ENCODE measurements at regions not wholly inside any gene's neighbourhood (a gene's known extent, or its start where the extent isn't known, plus 50 kb on each side); places are given as distances from the start of the nearest gene placed in this dataset.

DNA sequence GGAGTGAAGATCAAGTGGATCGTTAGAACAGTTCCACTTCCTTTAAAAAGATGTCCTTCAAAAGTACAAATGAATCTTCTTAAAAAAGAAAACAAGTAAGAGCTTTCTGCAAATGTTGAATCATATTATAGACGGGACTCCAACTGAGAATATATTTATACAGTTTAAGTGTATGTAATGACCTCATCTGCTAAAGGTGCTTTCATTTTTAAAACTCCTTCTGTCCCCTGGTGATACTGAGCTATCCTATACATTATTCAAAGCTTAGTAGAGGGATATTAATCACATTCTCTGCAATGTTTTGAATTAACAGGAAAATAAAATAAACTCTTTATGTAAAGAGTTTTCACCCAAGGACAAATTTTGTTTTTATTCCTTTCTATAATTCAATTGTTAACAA, 420.7 kb upstream of the SLC8A1 start:
- DNase-seq (ENCODE audit: extremely low read depth, low read depth), result no peak
- TF ChIP-seq, protein P1, sequence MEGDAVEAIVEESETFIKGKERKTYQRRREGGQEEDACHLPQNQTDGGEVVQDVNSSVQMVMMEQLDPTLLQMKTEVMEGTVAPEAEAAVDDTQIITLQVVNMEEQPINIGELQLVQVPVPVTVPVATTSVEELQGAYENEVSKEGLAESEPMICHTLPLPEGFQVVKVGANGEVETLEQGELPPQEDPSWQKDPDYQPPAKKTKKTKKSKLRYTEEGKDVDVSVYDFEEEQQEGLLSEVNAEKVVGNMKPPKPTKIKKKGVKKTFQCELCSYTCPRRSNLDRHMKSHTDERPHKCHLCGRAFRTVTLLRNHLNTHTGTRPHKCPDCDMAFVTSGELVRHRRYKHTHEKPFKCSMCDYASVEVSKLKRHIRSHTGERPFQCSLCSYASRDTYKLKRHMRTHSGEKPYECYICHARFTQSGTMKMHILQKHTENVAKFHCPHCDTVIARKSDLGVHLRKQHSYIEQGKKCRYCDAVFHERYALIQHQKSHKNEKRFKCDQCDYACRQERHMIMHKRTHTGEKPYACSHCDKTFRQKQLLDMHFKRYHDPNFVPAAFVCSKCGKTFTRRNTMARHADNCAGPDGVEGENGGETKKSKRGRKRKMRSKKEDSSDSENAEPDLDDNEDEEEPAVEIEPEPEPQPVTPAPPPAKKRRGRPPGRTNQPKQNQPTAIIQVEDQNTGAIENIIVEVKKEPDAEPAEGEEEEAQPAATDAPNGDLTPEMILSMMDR (IDR thresholded peaks at IDR 0.05; ENCODE audit: low read depth, low read length), result no peak

DNA sequence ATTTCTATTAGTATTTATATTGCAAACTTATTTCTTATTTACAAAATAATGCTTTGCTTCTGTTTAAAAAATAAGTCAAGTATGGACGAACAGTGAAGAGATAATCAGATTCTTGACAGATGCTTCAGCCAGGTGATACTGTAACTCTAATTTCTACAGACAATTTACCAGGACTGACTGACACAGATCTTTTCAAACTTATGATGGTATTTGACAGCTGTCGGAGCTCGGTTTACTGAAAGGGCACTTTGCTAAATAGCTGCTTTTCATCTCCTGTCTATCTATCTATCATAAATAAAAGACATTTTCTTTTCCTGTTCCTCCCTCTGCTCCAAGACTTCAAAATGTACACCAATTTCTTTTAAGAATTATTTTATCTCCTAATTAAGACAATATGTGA, 422.5 kb upstream of the SLC8A1 start:
- TF ChIP-seq, protein P1 (IDR thresholded peaks at IDR 0.05; ENCODE audit: low read depth, low read length), result no peak
- DNase-seq (ENCODE audit: extremely low read depth, low read depth), result no peak

DNA sequence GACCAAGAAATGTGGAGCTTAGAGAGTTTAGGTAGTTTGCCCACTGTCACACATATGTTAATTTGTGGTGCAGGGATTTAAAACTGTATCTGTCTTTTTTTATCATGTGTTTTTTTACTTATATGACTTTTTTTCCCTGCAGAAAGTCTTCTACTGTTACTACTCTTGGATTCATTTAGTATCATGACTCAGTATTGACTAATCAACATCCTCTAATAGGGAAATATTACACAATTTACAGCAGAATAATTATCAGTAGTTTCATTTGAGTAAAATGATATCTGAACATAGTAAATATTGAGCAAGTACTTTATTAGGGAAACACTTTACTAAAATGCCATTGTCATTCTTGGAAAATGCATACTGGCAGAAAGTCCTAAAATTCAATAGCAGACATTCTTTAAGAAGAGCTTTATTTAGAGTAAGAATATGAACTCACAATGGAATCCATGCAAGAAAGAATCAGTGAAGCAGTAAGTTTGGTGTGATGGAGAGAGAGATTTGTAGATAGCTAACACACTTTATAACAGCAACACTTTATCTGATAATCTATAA, 425.9 kb upstream of the SLC8A1 start:
- TF ChIP-seq, protein P1 (IDR thresholded peaks at IDR 0.05; ENCODE audit: low read depth, low read length), result no peak
- DNase-seq (ENCODE audit: extremely low read depth, low read depth), result no peak

DNA sequence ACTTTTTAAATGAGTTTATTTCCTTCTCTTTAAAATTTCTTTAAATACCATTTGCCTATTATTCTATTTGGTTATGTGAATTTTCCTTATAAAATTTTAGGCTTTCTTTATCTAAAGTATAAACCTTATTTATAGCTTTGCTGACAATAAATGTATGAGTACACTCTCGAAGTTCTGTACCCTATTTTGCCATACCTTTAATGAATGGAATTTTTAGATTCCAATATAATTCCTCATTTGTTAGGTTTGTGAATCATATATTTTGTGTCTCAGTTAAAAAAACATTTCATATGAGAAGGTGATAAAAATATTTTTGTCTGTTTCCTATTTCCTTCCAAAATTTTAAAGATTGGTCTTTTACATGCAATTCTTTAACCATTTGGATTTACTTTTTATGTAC, 427.4 kb upstream of the SLC8A1 start:
- no peak for DNase-seq (ENCODE audit: extremely low read depth, low read depth)
- TF ChIP-seq, protein P1 (IDR thresholded peaks at IDR 0.05; ENCODE audit: low read depth, low read length), result no peak

DNA sequence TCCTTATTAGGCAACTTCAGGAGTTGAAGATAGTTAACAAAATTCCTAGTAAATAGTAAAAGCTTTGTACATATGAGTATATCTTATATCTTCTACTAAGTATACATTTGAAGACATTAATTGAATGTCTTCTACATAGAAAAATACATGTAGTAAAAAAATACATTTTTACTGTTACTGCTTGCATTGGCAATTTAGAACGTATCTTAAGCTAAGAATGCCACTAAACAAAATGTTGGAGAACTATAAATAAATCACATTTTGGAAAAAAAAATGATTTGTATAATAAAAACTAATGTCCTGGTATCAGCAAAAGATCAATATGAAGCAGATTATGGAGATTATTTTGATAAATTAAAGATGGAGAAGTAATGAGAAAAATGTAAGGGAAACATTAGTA, 434.2 kb upstream of the SLC8A1 start:
- TF ChIP-seq, protein P1 (IDR thresholded peaks at IDR 0.05; ENCODE audit: low read depth, low read length), result no peak
- DNase-seq (ENCODE audit: extremely low read depth, low read depth), result no peak

DNA sequence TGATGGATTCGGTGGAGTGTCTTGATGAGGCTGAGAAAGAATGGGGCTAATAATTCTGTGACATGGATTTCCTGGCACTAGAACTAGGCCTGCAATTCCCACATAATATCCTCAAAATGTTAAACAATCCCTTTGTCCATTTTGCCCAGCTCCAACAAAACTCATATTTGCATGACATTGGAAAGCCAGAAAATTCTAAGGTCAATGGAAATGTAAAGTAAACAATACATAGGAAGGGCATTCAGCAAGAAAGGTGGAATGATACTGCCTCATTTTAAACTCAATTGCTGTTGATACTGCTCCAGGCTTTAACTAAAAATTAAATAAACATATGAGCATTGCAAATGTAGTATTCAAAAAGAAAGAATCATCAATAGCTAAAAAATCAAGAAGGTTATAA, 434.8 kb upstream of the SLC8A1 start:
- DNase-seq (ENCODE audit: extremely low read depth, low read depth), result no peak
- TF ChIP-seq, protein P1 (IDR thresholded peaks at IDR 0.05; ENCODE audit: low read depth, low read length), result no peak

DNA sequence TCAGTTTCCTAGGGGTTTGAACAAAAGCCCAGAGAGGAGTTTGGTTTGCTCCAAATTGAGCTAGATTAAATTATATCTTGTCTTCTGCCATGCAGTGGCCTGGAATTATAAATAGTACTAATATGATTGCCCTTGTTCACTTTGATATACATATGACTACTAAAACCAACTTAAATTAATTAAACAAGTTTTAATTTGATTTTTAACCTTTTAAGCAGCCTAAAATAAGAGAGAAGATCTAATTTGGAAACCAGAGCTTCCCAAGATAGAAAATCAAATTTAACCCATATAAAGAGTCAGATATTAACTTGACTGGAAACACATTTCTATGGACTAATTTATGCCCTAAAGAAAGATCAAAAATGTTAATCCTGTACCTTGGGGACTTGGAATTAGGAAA, 444.5 kb upstream of the SLC8A1 start:
- DNase-seq (ENCODE audit: extremely low read depth, low read depth), result no peak
- TF ChIP-seq, protein P1 (IDR thresholded peaks at IDR 0.05; ENCODE audit: low read depth, low read length), result no peak

Measured in AG09319 (cell line).